GM19035 (cell line): ENCODE measurements at regions not wholly inside any gene's neighbourhood (a gene's known extent, or its start where the extent isn't known, plus 50 kb on each side); places are given as distances from the start of the nearest gene placed in this dataset.

Experiments used
- ATAC-seq: cut with Tn5 transposase; IDR thresholded peaks from one replicate; pipeline ENCODE4 v1.9.1; 2021; ENCODE audit not compliant: unreplicated experiment

DNA sequence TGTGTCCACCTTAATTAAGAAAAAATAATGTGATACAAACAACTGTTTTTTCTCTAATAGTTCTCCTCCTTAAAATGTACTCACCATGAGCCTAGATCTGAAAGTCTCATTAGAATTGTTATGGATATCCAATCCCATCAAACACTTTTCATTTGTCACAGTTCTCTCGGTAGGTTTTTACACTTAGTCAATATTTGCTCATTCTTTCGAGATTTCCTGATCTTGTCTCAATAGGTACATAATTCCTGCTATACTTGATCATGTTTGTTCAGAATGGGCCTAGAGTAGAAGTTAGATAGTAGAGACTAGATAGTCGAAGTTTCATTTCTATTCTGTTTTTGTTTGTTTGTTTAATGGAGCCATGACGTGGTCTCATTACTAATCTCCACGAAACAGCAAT is 2005.7 kb downstream of the NCAM2 start:
- ATAC-seq = no peak

DNA sequence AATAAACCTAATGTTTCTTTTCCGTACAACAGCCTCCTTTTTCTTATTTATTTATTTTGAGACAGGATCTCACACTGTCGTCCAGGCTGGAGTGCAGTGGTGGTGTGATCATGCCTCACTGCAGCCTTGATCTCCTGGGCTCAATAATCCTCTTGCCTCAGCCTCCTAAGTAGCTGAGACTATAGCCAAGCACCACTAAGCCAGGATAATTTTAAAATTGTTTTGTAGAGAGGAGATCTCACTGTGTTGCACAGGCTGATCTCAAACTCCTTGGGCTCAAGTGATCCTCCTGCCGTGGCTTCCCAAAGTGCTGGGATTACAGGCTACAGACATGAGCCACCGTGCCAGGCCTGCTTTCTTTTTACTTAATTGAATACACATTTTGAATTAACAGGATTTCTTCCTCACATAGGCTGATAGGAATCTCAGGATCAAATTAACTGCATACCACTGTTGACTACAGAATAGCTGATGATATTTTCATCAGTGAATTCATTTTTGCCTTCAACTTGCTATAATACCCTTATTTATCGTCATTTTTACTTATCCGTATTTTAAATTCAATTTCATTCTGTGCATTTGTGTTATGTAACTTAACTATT is 2010.5 kb downstream of the NCAM2 start:
- no peak for ATAC-seq

DNA sequence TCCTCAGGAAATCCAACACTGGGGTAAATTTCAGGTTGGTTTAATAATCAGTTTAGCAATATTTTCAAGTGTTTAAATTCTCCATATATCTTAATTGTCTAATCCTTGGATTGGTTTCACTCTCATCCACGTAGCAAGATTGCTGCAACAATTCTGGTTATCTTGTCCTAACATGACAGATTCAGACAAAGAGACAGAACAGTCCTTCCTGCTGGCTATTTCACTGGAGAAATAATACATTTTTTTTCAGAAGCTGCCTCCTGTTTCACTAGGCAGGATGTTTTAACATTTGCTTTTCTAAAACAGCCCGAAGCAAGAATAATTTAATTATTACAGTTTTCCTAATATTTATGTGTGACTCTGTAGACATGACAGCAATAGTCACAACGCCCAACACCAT is 2011.2 kb downstream of the NCAM2 start:
- no peak for ATAC-seq

DNA sequence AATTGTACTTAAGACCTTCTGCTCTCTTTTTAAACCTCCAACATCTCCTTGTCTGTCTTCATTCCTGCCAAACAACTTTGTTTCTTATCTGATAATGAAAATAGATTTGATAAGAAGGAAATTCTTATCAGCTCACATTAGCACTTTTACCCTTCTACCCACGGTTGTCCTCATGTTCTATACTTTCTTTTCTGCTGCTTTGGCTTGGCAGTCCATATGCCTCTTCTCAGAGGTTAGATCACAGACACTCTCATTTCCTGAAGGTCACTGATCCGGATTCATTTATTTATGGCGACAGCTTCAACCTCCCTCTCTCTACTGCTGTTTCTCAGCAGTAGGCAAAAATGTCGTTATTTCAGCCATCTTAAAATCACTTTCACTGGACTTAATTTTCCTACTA is 2015.8 kb downstream of the NCAM2 start:
- no peak for ATAC-seq

DNA sequence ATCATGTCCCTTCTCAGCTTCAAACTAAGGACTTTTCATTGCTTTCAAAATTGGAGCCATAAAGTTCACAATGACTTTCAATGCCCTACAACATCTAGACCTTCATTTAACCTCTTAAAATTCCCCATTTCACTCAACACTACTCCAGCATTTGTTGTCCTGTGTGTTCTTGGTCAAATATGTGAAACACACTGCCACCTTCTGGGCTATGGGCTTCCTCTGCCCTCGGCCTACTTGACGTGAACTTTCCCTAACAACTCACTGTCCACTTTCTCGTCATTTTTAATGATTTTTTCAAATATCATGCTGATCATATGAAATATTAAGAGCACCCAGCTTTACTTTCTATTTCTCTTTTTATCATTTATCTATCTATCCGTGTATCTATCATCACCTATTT is 2018.4 kb downstream of the NCAM2 start:
- ATAC-seq = no peak

DNA sequence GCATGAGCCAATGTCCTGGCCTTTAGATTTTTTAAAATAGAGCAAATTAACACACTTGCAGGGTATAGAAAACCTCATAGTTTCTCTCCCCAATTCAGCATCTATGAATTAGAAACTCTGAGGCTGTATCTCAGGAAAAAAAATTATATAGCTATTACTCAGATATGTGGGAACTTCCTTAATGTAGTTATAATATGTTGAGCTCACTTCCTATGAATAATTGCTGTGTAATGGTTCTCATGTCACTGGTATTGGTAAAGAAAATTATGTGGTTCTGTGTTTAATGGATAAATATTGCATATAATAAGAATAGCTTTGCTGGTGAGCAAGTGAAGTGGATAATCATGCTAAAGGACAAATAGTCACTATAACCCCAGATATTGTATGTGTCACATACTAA is 2019.8 kb downstream of the NCAM2 start:
- no peak for ATAC-seq

DNA sequence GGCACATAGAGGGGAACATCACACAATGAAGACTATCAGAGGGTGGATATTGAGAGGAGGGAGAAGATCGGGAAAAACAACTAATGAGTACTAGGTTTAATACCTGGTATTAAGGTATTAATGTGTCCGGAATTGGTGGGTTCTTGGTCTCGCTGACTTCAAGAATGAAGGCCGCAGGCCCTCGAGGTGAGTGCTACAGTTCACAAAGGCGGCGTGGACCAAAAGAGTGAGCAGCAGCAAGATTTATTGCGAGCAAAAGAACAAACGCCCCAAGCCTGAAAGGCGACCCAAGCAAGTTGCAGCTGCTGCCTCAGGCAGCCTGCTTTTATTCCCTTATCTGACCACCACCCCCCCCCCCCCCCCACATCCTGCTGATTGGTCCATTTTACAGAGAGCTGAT is 2022.8 kb downstream of the NCAM2 start:
- no peak for ATAC-seq

DNA sequence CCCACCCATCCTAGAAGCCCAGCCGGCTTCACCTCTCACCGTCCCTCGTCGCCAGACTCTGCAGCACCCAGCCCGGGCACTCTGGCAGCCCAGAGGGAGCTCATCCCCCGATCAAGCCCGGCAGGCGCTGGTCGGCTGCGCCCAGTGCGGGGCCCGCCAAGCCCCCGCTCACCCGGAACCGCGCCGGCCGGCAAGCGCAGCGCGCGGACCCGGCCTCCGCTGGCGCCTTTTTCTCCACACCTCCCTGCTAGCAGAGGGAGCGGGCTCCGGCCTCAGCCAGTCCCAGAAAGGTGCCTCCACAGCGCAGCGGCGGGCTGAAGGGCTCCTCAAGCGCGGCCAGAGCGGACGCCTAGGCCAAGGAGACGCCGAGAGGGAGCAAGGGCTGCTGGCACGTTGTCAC is 2023.3 kb downstream of the NCAM2 start:
- no peak for ATAC-seq

DNA sequence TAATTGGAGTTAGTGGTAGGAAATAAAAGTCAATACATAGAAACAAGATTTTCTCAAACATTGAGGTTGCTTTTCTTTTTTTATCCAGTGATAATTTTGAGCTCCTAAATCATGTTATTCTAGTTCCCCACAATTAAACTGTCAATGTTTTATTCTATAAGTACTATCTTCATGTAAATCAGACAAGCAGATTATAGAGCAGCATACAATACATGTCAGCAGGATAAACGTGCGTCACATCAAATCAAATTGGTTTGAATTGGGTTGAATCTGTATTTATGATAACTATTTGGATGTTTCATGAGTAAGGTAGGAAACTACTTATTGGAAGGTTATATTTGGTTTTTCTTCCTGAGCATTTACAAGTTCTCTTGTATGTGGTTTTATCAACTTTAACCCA is 2028.7 kb downstream of the NCAM2 start:
- ATAC-seq = no peak

DNA sequence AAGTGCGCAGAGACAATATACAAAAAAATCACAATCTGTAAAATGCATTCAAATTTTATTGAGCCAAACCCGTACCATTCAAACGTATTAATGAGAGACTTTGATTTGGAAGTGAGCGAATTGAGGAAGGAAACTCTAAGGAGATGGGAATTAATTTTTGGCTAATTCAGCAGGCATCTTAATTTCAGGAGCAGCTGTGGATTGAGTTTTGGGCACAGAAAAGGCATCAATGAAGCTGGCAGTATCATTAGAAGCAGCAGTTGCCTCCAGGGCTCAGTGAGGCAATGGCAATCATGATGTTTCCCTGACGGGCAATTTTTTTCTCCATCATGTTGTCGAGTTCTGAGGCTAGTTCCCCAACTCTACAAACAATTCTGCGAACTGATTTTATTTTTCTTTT is 2041.6 kb downstream of the NCAM2 start:
- no peak for ATAC-seq

DNA sequence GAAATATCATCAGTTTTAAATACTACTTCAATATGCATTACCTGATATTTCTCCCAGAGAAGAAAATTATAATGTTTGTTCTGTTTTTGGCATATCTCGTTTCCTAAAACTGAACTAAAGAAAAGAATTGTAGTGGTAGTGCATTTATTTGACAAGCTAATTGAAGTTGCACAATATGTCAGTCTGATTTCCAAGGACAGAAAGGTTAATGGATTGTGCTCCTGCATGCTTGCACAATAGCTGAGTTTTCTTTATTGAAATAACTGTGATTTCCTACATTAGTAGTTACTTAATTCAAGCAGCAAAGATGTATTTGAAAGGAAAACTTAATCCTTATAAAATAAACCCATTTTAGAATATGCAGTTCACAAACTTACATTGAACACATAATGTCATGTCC is 2047.7 kb downstream of the NCAM2 start:
- ATAC-seq = no peak

DNA sequence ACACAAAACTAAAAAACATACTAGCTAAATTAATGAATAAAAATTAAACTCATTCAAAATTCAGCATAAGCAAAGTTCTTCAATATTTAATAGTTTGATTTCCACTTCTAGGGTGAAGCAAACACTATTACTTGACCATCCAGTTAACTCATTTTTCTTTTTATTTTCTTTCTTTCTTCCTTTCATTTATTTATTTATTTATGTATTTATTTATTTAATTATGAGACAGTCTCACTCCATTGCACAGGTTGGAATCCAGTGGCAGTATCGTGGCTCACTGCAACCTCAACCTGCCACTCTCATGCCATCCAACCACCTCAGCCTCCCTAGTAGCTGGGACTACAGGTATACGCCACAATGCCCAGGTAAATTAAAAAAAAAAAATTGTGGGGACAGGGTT is 2069.5 kb downstream of the NCAM2 start:
- ATAC-seq = no peak

DNA sequence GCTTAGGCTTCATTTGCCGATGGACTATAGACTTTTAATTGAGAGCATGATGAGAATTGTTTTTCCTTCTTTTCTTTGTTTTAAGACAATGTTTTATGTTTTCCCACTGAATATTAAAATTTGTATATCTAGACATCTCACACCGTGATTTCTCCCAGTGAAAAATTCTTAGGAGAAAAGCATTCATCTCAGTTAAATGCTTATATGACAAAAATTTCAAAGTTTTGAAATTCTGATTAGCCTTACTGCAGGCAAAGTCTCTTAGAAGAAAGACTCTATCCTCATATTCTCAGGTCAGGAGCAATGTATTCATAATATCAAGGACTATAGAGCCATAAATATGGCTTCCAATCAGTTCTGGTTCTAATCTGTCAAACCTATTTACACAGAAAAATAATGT is 2085.0 kb downstream of the NCAM2 start:
- ATAC-seq = no peak

DNA sequence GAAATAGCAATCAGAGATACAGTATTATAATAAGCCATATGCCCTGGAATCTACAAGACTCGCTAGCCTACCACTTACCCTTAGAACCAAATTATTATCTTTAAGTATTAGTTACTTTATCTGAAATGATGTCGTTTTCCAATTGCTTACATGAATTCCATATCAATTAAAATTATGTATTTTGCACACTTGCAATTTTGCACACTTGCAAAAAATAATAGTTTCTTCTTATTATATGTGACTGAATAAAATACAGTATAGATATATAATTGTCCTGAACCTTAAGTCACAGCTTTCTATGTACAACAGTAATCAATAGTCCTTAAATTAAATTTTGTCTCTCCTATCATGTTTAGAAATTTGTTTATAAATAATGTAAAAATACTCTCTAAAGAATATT is 2095.1 kb downstream of the NCAM2 start:
- no peak for ATAC-seq

DNA sequence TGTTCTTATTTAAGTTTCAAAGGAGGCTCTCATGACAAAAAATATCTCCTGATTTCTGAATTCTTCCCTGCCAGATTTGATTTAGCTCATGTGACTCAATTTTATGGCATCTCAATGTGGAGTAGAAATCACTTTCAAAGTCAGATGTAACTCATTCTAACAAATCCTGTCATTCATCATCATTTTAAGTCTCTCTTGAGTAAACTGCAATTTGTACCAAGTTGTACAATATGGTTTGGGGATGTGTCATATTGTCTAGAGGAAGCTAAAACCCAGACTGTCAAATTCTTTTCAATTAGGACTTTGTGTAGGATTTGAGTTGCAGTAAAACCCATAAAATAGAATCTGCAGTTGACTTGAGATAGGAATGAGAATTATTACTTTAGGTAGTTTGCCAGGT is 2101.0 kb downstream of the NCAM2 start:
- no peak for ATAC-seq

DNA sequence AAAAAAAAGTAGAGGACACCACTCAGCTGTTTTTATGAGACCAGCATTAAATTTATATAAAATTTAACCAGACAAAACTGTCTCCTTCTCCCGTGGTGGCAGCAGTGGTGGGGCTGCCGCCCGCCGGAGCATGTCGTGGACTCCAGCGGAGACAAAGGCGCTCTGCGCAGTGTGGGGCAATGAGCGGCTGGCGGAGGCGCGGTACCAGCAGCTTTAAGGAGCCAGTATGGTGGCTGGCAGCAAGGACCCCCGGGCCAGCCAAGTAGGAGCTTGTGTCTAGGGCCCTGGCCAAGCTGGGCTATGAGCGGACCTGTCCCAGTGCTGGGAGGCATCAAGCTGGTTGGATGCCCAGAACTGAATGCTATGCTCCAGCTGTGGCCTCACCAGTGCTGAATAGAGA is 2102.9 kb downstream of the NCAM2 start:
- no peak for ATAC-seq

DNA sequence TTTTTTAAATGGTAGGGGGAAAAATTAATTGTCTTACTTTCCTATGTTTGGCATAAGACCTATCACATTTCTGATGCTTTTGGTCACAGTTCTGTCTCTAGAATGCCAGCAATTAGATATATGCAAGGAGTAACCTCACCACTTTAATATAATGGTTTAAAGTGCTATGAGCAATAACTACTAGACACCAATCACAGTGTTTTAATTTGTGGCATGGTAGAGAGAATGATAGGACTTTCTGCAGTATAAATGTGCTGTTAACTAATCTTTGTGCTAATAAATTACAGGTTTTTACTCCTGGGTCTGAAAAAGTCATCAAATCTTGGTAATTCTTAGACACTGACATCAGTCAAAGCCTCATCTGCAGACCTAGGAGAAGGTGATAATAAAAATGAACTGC is 2110.3 kb downstream of the NCAM2 start:
- ATAC-seq = no peak

DNA sequence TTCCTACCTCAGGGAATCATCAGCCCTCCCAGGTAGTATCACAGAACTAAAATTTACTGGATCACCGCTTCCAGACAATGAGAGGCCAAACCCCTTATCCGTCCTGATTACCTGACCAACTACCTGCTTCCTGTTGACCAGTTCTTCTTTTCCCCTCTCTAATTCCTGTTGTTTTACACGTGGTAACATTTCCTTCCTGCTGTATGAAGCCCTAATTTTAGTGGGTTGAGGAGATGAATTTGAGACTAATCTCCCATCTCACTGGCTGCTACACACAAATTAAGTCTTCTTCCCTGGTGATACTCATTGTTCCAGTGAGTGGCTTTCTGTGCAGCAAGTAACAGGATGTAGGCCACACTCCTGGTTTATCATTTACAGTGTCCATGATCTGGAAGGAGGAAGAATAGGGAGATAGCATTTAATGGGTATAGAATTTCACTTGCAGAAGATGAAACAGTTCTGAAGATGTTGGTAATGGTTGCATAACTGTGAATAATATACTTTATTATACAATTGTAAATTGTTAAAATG is 2112.9 kb downstream of the NCAM2 start:
- no peak for ATAC-seq

DNA sequence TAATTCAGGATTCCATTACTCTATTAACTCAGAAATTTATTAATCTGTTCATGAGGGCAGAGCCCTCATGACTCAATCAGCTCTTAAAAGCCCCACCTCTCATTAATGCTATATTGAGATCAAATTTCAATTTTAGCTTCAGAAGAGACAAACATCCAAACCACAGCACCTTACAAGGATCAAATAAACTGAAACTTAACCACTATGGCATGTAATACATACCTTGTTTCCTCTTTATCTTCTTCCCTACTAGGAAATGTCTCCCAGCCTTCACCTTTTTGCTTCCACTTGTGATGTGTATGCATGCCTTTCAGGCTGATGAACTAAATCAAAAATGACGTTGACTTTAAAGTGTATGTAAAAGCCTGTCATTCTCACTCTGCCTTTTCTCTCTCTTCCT is 2121.3 kb downstream of the NCAM2 start:
- no peak for ATAC-seq

DNA sequence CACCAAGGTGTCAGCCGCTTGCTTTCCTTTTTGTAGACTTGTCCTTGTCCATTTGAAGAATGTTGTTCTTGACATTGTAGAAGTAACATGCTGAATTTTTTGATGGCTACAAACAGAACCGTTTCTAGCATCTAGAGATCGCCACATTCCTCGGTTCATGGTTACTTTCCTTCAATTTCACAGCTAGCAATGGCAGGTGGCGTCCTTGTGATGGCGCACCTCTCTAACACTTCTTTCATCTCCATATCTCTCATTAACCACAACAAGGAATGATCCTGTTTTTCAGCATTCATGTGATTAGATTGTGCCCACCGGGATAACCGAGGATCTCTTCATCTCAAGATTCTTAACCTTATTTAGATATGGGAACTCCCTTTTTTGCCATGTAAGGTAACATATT is 2129.8 kb downstream of the NCAM2 start:
- no peak for ATAC-seq

DNA sequence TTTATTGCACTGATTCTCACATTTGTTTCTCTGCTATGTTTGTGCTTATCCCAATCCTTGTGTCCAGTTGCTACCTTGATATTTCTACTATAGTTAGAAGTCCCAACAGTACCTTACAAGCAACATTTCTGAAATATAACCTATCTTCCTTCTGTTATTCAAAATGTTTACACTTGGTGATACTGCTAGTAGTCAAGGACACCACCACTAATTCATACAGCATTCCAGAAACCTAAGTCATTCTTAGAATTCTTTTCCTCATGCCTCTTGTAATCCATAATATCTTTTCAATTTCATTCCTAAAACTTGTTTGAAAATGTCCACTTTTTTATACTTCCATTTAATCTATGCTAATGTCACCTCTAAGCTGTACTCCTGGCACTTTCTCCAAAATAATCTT is 2132.1 kb downstream of the NCAM2 start:
- ATAC-seq = no peak

DNA sequence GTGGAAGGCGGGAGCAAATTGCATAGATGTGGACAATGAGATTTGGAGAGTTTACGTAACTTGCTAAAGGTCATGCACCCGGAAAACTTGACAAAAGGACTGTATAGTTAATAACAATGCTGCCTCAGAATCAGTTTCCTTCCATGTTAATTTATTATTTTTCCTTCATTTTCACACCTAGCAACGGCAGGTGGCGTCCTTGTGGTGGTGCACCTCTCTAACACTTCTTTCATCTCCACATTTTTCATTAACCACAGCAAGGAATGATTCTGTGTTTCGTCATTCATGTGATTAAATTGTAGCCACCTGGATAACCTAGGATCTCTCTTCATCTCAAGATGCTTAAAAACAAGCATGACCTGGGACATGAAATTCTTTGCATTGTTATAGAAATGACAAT is 2133.0 kb downstream of the NCAM2 start:
- ATAC-seq = no peak

DNA sequence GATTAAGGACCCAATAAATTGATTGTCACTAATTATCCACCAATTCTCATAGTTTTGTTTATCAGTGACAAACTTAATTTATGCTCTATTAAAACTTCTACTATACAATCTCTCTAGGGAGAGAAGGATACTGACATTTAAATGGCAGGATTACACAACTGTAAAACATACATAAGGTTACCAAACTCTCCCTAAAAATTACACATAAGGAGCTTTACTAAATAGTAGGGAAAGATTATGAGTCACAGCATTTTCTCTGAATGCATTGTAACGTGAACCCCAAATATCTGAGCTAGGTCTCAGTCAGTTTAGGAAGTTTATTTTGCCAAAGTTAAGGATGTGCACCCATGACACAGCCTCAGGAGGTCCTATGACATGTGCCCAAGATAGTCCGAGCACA is 2140.6 kb downstream of the NCAM2 start:
- ATAC-seq = no peak

DNA sequence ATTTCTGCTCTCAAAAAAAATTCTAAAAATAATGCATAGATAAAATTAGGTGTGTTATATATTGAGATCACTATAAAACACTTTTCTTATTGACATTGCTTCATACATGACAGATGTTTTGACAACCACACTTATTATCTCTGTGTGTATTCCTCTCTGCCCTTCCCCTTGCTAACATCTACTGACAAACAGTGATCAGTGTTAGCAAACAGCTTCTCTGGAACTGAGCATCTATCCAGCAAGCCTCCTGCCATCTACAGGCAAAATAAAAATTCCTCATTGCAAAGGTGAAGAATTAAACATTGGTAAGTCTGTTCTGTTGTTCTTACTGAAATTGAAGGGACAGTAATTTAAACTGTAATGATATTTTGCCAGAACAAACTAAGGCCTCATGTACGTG is 2153.9 kb downstream of the NCAM2 start:
- no peak for ATAC-seq
